Activated CD8-positive, alpha-beta T cell treated with anti-CD3 and anti-CD28 coated beads for 36 hours (primary cell): ENCODE measurements at regions not wholly inside any gene's neighbourhood (a gene's known extent, or its start where the extent isn't known, plus 50 kb on each side); places are given as distances from the start of the nearest gene placed in this dataset.

ENCODE experiments used
- ATAC-seq: fragments of 200-7000 bp; cut with Tn5 transposase; one replicate; pipeline ENCODE4 v1.10.0; 2021; ENCODE audit warnings: mild to moderate bottlenecking, moderate library complexity
- CTCF ChIA-PET: fragments of 350-600 bp; sonication (Branson Sonifier 250); formaldehyde crosslinking; loops from one replicate; lab custom pipeline; 2021; ENCODE audit warnings: antibody characterized with exemption; lab: Charles Lee
- POLR2A ChIA-PET: fragments of 350-600 bp; sonication (Branson Sonifier 250); formaldehyde crosslinking; loops from one replicate; lab custom pipeline; 2021; ENCODE audit warnings: antibody characterized with exemption; lab: Charles Lee
- DNase-seq: peaks from one replicate; pipeline ENCODE4 v3.0.0-alpha.2; 2020
- H3K27ac Mint-ChIP-seq: one replicate; pipeline ENCODE4 v1.8.0; 2021; ENCODE audit warnings: mild to moderate bottlenecking, mixed read lengths
- H3K27me3 Mint-ChIP-seq: one replicate; pipeline ENCODE4 v1.8.0; 2021; ENCODE audit warnings: mixed read lengths
- H3K36me3 Mint-ChIP-seq: one replicate; pipeline ENCODE4 v1.8.0; 2021; ENCODE audit warnings: low read depth, mixed read lengths
- H3K4me1 Mint-ChIP-seq: one replicate; pipeline ENCODE4 v1.8.0; 2021; ENCODE audit warnings: low read depth, mixed read lengths
- H3K4me3 Mint-ChIP-seq: one replicate; pipeline ENCODE4 v1.8.0; 2021; ENCODE audit warnings: mild to moderate bottlenecking, moderate library complexity, mixed read lengths
- H3K9me3 Mint-ChIP-seq: one replicate; pipeline ENCODE4 v1.8.0; 2021; ENCODE audit warnings: mixed read lengths
- intact Hi-C: fragments of 100-400 bp; cut with micrococcal nuclease; formaldehyde crosslinking; loops from one replicate; pipeline ENCODE4 v1.10.0; 2022
- TF ChIP-seq, protein P1 (sequence below): fragments of 200-600 bp; IDR thresholded peaks from one replicate; pipeline ENCODE4 v1.8.0; 2022; ENCODE audit warnings: antibody characterized with exemption, mild to moderate bottlenecking

GRCh38 chr22:49023879-49024774 is 803.5 kb downstream of the BRD1 start:
- DNase-seq, result no peak
- H3K4me3 Mint-ChIP-seq, result no peak overlapping the region
- no peaks in the 10 kb centered on the region for H3K36me3 Mint-ChIP-seq
- ChIA-PET POLR2A (no interaction called here), CTCF (no interaction called here)
- TF ChIP-seq, protein P1, sequence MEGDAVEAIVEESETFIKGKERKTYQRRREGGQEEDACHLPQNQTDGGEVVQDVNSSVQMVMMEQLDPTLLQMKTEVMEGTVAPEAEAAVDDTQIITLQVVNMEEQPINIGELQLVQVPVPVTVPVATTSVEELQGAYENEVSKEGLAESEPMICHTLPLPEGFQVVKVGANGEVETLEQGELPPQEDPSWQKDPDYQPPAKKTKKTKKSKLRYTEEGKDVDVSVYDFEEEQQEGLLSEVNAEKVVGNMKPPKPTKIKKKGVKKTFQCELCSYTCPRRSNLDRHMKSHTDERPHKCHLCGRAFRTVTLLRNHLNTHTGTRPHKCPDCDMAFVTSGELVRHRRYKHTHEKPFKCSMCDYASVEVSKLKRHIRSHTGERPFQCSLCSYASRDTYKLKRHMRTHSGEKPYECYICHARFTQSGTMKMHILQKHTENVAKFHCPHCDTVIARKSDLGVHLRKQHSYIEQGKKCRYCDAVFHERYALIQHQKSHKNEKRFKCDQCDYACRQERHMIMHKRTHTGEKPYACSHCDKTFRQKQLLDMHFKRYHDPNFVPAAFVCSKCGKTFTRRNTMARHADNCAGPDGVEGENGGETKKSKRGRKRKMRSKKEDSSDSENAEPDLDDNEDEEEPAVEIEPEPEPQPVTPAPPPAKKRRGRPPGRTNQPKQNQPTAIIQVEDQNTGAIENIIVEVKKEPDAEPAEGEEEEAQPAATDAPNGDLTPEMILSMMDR, result no peak
- no peaks in the 10 kb centered on the region for H3K9me3 Mint-ChIP-seq
- no peak overlapping the region for H3K27ac Mint-ChIP-seq
- peaks cover 6% of the 10 kb centered on the region for H3K27me3 Mint-ChIP-seq
- intact Hi-C loops, result no loop called here
- H3K4me1 Mint-ChIP-seq, result no peaks in the 10 kb centered on the region
- no peak for ATAC-seq

- Mint-ChIP-seq H3K4me3 (no peak overlapping the region), H3K27ac (no peak overlapping the region), H3K4me1 (no peaks in the 10 kb centered on the region), H3K36me3 (no peaks in the 10 kb centered on the region), H3K9me3 (no peaks in the 10 kb centered on the region), H3K27me3 (peaks cover 4% of the 10 kb centered on the region)
- ChIA-PET CTCF (no interaction called here), POLR2A (no interaction called here)
- intact Hi-C loops, result no loop called here
- ATAC-seq, result no peak
- no peak for DNase-seq
- TF ChIP-seq, protein P1, result no peak
Measured at GRCh38 chr22:49023161-49023878, 804.4 kb downstream of the BRD1 start.

DNA sequence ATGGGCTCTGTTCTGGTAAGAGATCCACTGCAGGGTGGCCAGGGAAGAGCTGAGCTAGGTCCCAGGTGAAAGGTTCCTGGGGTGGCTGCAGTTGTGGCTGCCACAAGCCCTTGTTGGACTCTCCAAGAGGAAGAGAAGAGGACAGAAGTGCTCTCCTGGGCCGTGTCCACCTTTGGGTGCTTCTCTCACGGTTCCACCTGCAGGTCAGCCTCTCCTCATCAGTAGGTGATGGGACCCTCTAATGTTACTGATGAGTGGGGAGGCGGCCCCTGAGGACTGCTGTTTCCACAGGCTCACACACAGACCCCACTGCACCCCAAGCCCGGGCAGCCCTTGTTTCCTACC is 804.9 kb downstream of the BRD1 start:
- no peak overlapping the region for H3K4me3 Mint-ChIP-seq
- POLR2A ChIA-PET, result no interaction called here
- H3K36me3 Mint-ChIP-seq, result no peaks in the 10 kb centered on the region
- peaks cover 4% of the 10 kb centered on the region for H3K27me3 Mint-ChIP-seq
- DNase-seq (no peak), ATAC-seq (no peak)
- no peaks in the 10 kb centered on the region for H3K9me3 Mint-ChIP-seq
- TF ChIP-seq, protein P1, result no peak
- no peak overlapping the region for H3K27ac Mint-ChIP-seq
- H3K4me1 Mint-ChIP-seq, result no peaks in the 10 kb centered on the region
- intact Hi-C loops, result no loop called here
- CTCF ChIA-PET, result no interaction called here

DNA sequence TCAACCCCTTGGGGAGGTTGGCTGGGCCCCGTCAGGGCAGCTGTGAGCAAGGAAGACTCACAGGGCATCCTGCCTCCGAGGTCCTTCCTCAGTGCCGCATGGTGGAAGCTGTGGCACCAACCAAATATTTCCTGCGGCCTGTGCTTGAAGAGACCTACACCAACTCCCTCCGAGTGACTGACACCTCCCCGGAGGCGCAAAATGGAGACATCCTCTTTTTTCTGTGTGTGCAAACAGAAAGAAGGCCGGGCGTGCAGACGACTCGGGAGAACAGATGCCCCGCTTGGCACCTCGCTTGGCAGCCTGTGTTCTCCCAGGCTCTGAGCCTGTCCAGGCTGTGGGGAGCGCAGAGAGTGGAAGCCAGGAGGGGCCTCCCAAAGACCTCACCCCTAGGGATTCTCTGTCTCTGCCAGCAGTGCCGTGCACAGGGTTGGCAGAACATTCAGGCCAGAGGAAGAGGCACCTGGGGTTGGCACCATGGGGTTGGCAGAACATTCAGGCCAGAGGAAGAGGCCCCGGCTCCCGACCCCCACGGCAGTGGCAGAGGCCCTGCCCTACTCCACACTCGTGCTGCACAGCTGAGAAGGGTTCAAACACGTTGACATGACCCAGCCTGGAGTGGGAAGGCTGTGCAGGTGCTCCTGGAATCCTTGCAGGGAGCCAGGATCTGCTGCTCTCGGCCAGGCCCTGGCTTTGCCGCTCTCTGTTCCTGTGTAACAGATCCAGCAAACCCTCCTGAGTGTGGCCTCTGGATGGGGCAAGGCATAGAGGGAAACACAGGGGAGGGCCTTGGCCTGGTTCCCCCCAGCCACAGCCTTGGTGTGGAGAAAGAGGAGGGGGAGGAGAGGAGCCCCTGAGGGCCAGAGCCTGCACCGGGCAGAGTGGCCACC is 805.5 kb downstream of the BRD1 start:
- CTCF ChIA-PET, result no interaction called here
- no peaks in the 10 kb centered on the region for H3K4me1 Mint-ChIP-seq
- ATAC-seq, result no peak

More for the DNA sequence above, 805.5 kb downstream of the BRD1 start:
- no peak overlapping the region for H3K27ac Mint-ChIP-seq
- intact Hi-C loops, result no loop called here
- POLR2A ChIA-PET, result no interaction called here
- H3K27me3 Mint-ChIP-seq, result no peaks in the 10 kb centered on the region
- TF ChIP-seq, protein P1, result no peak
- no peaks in the 10 kb centered on the region for H3K9me3 Mint-ChIP-seq
- no peaks in the 10 kb centered on the region for H3K36me3 Mint-ChIP-seq
- DNase-seq, result no peak
- no peak overlapping the region for H3K4me3 Mint-ChIP-seq
